ENCODE measurements at regions not wholly inside any gene's neighbourhood (a gene's known extent, or its start where the extent isn't known, plus 50 kb on each side); places are given as distances from the start of the nearest gene placed in this dataset.

DNA sequence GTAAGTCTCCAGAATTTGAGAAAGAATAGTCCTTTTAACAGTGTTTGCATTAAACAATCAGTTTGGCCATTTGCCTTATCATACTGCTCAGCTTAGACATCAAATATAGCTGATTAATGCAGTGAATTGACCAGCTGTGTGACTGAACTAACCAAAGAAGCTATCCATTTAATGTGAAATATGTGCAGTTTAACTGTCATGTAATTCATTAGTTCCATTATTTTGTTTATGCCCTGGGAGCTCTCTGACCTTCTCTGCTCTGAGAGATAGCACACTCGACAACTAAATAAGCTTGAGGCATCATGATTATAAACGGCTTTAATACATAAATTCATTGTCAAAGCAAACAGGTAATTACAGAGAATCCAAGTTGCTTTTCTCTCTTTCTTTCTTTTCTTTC lies 324.3 kb upstream of the PCDH7 start:
- TF ChIP-seq, protein P1, sequence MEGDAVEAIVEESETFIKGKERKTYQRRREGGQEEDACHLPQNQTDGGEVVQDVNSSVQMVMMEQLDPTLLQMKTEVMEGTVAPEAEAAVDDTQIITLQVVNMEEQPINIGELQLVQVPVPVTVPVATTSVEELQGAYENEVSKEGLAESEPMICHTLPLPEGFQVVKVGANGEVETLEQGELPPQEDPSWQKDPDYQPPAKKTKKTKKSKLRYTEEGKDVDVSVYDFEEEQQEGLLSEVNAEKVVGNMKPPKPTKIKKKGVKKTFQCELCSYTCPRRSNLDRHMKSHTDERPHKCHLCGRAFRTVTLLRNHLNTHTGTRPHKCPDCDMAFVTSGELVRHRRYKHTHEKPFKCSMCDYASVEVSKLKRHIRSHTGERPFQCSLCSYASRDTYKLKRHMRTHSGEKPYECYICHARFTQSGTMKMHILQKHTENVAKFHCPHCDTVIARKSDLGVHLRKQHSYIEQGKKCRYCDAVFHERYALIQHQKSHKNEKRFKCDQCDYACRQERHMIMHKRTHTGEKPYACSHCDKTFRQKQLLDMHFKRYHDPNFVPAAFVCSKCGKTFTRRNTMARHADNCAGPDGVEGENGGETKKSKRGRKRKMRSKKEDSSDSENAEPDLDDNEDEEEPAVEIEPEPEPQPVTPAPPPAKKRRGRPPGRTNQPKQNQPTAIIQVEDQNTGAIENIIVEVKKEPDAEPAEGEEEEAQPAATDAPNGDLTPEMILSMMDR (IDR thresholded peaks at IDR 0.05; ENCODE audit: poor library complexity) = no peak
- TF ChIP-seq EZH2 (IDR thresholded peaks at IDR 0.05; ENCODE audit: borderline replicate concordance) = no peak

Measured in hepatocyte (in vitro differentiated cells).